ENCODE measurements at regions not wholly inside any gene's neighbourhood (a gene's known extent, or its start where the extent isn't known, plus 50 kb on each side); places are given as distances from the start of the nearest gene placed in this dataset.
A peak's percentile ranks its signal among the peaks of the same experiment; 100 is the strongest.
"Not testable (repeated sequence)": the region's sequence is repeated elsewhere in the genome, so short reads cannot be mapped to it uniquely, and the experiment has no call there.

DNA sequence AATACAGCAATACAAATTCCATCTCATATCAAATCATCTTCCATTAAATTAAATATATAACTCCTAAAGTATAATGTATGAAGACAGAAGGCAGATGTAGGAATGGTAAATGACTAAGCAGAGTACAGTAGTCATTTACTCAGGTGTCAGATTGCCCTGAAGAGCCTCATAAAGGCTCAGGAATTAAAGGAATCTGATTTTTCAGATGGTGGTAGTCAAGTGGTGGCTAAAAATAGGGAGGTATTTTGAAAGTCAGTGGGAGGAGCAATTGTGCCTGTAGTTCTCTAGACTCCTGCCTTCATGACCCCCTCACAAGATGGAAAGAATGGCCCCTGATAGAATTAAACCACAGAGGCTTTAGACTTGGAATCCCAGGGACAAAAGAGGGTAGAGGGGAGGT lies 142.7 kb upstream of the SYNPR start:
- Histone ChIP-seq H4K20me1 (ENCODE audit: insufficient read depth) (no peaks in the 10 kb centered on the region), H3F3A (replicated peaks; ENCODE audit: insufficient read depth) (no peaks in the 10 kb centered on the region), H3K4me1 (ENCODE audit: control insufficient read depth in 1 of 2, insufficient read depth in 2 of 2, low read depth in 1 of 2, low read length in 1 of 2) (no peaks in the 10 kb centered on the region; a peak in 1 of 4 replicates), H3K27me3 (ENCODE audit: insufficient read depth) (no peaks in the 10 kb centered on the region), H3K36me3 (replicated peaks in 1 of 2; ENCODE audit: control insufficient read depth in 1 of 2, insufficient read depth in 2 of 2, low read length in 1 of 2) (no peaks in the 10 kb centered on the region), H3K9me3 (no peaks in the 10 kb centered on the region), H3K4me2 (no peak overlapping the region), H2AFZ (ENCODE audit: low read depth) (no peak overlapping the region), H3K9me2 (no peaks in the 10 kb centered on the region), H3K9ac (no peak overlapping the region), H3K4me3 (ENCODE audit: low read depth in 2 of 2, low read length in 1 of 2) (no peak overlapping the region), H3K79me2 (ENCODE audit: insufficient read depth) (no peaks in the 10 kb centered on the region), H3K27ac (ENCODE audit: low read depth in 2 of 2, low read length in 1 of 2) (peak overlapping the region in 1 of 2 experiments; percentile 47; a peak in 1 of 4 replicates)
- POLR2A ChIA-PET, result no interaction called here
- CTCF ChIA-PET, result no interaction called here
- TF ChIP-seq, protein P1, sequence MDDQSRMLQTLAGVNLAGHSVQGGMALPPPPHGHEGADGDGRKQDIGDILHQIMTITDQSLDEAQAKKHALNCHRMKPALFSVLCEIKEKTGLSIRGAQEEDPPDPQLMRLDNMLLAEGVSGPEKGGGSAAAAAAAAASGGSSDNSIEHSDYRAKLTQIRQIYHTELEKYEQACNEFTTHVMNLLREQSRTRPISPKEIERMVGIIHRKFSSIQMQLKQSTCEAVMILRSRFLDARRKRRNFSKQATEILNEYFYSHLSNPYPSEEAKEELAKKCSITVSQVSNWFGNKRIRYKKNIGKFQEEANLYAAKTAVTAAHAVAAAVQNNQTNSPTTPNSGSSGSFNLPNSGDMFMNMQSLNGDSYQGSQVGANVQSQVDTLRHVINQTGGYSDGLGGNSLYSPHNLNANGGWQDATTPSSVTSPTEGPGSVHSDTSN (IDR thresholded peaks at IDR 0.05), result peak; percentile 72
- TF ChIP-seq RAD21 (IDR thresholded peaks at IDR 0.05; ENCODE audit: low read length), result no peak
- TF ChIP-seq TCF12 (IDR thresholded peaks at IDR 0.05), result peak; percentile 73
- no peak for TF ChIP-seq NRF1 (IDR thresholded peaks at IDR 0.05; ENCODE audit: low read depth, low read length)
- TF ChIP-seq FOSL2 (IDR thresholded peaks at IDR 0.05; ENCODE audit: borderline replicate concordance, low read depth), result peak; percentile 56; the same call in 1 of the 2 replicates
- peak; percentile 49 for TF ChIP-seq JUND (IDR thresholded peaks at IDR 0.05)
- TF ChIP-seq MEF2A (IDR thresholded peaks at IDR 0.05; ENCODE audit: borderline replicate concordance, low read depth), result peak; percentile 62; the same call in 1 of the 2 replicates
- peak; percentile 8; the same call in 1 of the 2 replicates for TF ChIP-seq NFIC (IDR thresholded peaks at IDR 0.05; ENCODE audit: borderline replicate concordance)
- TF ChIP-seq TEAD4 (IDR thresholded peaks at IDR 0.05; ENCODE audit: borderline replicate concordance, insufficient read depth), result peak; percentile 15; the same call in 1 of the 2 replicates
- TF ChIP-seq EP300 (IDR thresholded peaks at IDR 0.05; ENCODE audit: borderline replicate concordance in 1 of 2, low read depth in 1 of 2, low read length in 1 of 2), result peak in 1 of 2 experiments; percentile 63; a peak in 1 of 4 replicates
- no peak for DNase-seq

DNA sequence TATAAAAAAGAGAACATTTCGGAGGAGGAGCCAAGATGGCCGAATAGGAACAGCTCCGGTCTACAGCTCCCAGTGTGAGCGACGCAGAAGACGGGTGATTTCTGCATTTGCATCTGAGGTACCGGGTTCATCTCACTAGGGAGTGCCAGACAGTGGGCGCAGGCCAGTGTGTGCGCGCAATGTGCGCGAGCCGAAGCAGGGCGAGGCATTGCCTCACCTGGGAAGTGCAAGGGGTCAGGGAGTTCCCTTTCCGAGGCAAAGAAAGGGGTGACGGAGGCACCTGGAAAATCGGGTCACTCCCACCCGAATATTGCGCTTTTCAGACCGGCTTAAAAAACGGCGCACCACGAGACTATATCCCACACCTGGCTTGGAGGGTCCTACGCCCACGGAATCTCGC lies 141.9 kb upstream of the SYNPR start:
- H2AFZ ChIP-seq (ENCODE audit: low read depth); H3K36me3 ChIP-seq (replicated peaks in 1 of 2; ENCODE audit: control insufficient read depth in 1 of 2, insufficient read depth in 2 of 2, low read length in 1 of 2); H3K27ac ChIP-seq (ENCODE audit: low read depth in 2 of 2, low read length in 1 of 2); H4K20me1 ChIP-seq (ENCODE audit: insufficient read depth); CTCF ChIA-PET; H3K27me3 ChIP-seq (ENCODE audit: insufficient read depth); H3K4me3 ChIP-seq (ENCODE audit: low read depth in 2 of 2, low read length in 1 of 2); H3K79me2 ChIP-seq (ENCODE audit: insufficient read depth); H3K9me2 ChIP-seq; DNase-seq; POLR2A ChIA-PET; H3K4me1 ChIP-seq (ENCODE audit: control insufficient read depth in 1 of 2, insufficient read depth in 2 of 2, low read depth in 1 of 2, low read length in 1 of 2); H3K9ac ChIP-seq; H3F3A ChIP-seq (replicated peaks; ENCODE audit: insufficient read depth); H3K4me2 ChIP-seq; H3K9me3 ChIP-seq: not testable (repeated sequence)
- 85% methylated on average over 14 of the region's 26 CpGs for WGBS (ENCODE audit: low lambda C conversion rate)

DNA sequence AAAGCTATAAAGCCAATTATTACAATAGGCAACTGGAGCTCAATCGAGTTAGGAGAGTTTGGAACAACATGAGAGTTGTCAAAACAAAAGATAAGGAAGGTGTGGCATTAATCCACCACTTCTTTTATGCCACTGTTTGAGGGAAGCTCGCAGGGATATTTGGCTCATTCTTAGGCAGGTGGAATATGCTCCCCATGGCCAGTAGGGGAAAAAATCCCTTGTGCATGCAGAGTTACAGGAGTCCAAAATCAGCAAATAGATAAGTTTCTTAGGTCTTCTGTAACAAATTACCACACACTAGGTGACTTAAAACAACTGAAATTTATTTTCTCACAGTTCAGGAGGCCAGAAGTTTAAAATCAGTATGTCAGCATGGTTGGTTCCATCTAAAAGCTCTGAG lies 135.4 kb upstream of the SYNPR start:
- Histone ChIP-seq H4K20me1 (ENCODE audit: insufficient read depth) (no peaks in the 10 kb centered on the region), H3K4me2 (no peak overlapping the region), H3K4me1 (ENCODE audit: control insufficient read depth in 1 of 2, insufficient read depth in 2 of 2, low read depth in 1 of 2, low read length in 1 of 2) (no peaks in the 10 kb centered on the region), H3K27me3 (ENCODE audit: insufficient read depth) (no peaks in the 10 kb centered on the region), H3K9me3 (no peaks in the 10 kb centered on the region), H3F3A (replicated peaks; ENCODE audit: insufficient read depth) (no peaks in the 10 kb centered on the region), H3K36me3 (replicated peaks in 1 of 2; ENCODE audit: control insufficient read depth in 1 of 2, insufficient read depth in 2 of 2, low read length in 1 of 2) (no peaks in the 10 kb centered on the region), H2AFZ (ENCODE audit: low read depth) (no peak overlapping the region), H3K79me2 (ENCODE audit: insufficient read depth) (no peaks in the 10 kb centered on the region), H3K9me2 (no peaks in the 10 kb centered on the region), H3K27ac (ENCODE audit: low read depth in 2 of 2, low read length in 1 of 2) (no peak overlapping the region), H3K4me3 (ENCODE audit: low read depth in 2 of 2, low read length in 1 of 2) (no peak overlapping the region), H3K9ac (no peak overlapping the region)
- ChIA-PET POLR2A (no interaction called here), CTCF (interaction anchor here (1.2 to 1.4 kb wide), 3 partner anchors 14 to 34 kb away, joined by 3 to 6 read pairs (median 3); no protein-coding TSS in a partner anchor)
- DNase-seq, result no peak
- TF ChIP-seq, protein P2, sequence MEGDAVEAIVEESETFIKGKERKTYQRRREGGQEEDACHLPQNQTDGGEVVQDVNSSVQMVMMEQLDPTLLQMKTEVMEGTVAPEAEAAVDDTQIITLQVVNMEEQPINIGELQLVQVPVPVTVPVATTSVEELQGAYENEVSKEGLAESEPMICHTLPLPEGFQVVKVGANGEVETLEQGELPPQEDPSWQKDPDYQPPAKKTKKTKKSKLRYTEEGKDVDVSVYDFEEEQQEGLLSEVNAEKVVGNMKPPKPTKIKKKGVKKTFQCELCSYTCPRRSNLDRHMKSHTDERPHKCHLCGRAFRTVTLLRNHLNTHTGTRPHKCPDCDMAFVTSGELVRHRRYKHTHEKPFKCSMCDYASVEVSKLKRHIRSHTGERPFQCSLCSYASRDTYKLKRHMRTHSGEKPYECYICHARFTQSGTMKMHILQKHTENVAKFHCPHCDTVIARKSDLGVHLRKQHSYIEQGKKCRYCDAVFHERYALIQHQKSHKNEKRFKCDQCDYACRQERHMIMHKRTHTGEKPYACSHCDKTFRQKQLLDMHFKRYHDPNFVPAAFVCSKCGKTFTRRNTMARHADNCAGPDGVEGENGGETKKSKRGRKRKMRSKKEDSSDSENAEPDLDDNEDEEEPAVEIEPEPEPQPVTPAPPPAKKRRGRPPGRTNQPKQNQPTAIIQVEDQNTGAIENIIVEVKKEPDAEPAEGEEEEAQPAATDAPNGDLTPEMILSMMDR (IDR thresholded peaks at IDR 0.05), result peak; percentile 13; the same call in 1 of the 2 replicates
- TF ChIP-seq MXI1 (IDR thresholded peaks at IDR 0.05; ENCODE audit: low read depth, low read length), result no peak
- WGBS (ENCODE audit: low lambda C conversion rate), result 24% methylated on average over 2 of the region's 2 CpGs

Data from SK-N-SH (cell line).